ACC112 (cell line): ENCODE measurements at regions not wholly inside any gene's neighbourhood (a gene's known extent, or its start where the extent isn't known, plus 50 kb on each side); places are given as distances from the start of the nearest gene placed in this dataset.

Experiments used
- H2AFZ ChIP-seq: fragments of 200-600 bp; sonication (generic); one replicate; pipeline ENCODE4 v1.6.0; 2017; ENCODE audit warnings: antibody characterized with exemption, low read length; ENCODE audit not compliant: unreplicated experiment
- H3K27ac ChIP-seq: fragments of 200-600 bp; sonication (generic); 2 replicates; pipeline ENCODE4 v1.5.1; 2014; ENCODE audit warnings: low read depth, mild to moderate bottlenecking, antibody characterized with exemption, low read length, moderate library complexity
- H3K27me3 ChIP-seq: fragments of 200-600 bp; sonication (generic); 2 replicates; pipeline ENCODE4 v1.6.1; 2014; ENCODE audit warnings: mild to moderate bottlenecking, antibody characterized with exemption, low read length, moderate library complexity, mixed read lengths; ENCODE audit not compliant: insufficient read depth
- H3K36me3 ChIP-seq: fragments of 200-600 bp; sonication (generic); 2 replicates; pipeline ENCODE4 v1.6.1; 2016; ENCODE audit warnings: mild to moderate bottlenecking, antibody characterized with exemption, low read length, moderate library complexity, mixed read lengths; ENCODE audit not compliant: insufficient read depth
- H3K4me1 ChIP-seq: fragments of 200-600 bp; sonication (generic); one replicate; pipeline ENCODE4 v1.6.1; 2016; ENCODE audit warnings: low read length, mixed read lengths; ENCODE audit not compliant: insufficient read depth, unreplicated experiment, control insufficient read depth
- H3K4me3 ChIP-seq: fragments of 200-600 bp; sonication (generic); 2 replicates; pipeline ENCODE4 v1.5.1; 2014; ENCODE audit warnings: mild to moderate bottlenecking, low read depth, low read length
- H3K79me2 ChIP-seq: fragments of 200-600 bp; sonication (generic); one replicate; pipeline ENCODE4 v1.6.0; 2016; ENCODE audit warnings: low read length; ENCODE audit not compliant: control insufficient read depth, unreplicated experiment, insufficient read depth

DNA sequence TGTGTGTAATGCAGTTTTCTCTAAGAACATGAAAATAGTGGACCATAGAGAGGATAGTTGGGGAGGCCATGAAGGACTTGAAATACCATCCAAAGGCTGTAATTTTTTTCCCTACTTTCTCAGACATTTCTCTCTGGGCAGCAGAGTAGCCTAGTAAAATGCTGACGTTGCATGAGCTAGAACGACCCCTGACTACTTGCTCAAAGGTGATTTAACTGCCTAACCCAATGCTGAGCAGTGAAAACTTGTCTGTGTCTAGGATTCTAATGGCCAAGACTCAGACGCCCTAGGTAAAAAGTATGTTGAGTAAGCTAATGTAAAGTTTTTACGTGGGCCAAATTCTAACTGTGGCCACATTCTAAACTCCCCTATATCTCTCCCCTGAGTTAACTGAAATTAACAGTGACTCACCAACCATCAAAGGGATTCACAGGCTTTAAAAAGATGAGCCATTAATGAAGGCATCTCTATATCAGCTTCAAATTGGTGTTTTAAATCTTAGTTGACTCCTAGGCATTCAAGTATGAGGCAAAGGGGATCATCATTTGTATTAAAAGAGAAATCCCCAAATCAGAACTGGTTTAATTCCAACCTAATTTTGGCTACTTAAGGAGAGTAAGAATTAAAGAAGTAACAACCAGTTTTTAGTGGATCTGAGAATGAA lies 121.0 kb upstream of the GAS1 start:
- H3K36me3 ChIP-seq, result no peaks in the 10 kb centered on the region
- H3K27me3 ChIP-seq, result no peaks in the 10 kb centered on the region
- no peak overlapping the region for H2AFZ ChIP-seq
- no peaks in the 10 kb centered on the region for H3K79me2 ChIP-seq
- H3K27ac ChIP-seq, result no peak overlapping the region
- no peak overlapping the region for H3K4me3 ChIP-seq
- H3K4me1 ChIP-seq, result peaks cover 13% of the 10 kb centered on the region

DNA sequence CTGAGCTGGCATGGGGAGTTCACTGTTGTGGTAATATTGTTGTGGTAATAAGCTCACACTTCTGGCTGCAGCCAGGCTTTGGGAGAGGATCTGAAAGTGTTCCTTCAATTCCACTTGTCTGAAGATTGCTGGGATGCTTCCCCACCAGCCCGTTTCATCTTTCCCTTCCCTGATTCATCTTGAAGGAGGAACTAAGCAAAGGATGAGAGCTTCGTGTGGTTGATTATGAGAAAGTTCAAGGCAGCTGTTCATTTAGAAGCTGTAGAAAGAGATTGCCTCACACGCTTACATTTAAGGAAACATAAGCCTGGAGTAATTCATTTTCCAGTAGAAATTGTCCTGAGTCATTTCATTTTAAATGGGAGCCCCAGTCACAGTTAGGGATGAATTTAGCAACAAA lies 122.4 kb upstream of the GAS1 start:
- Histone ChIP-seq H3K79me2 (no peaks in the 10 kb centered on the region), H3K36me3 (no peaks in the 10 kb centered on the region), H3K4me1 (no peaks in the 10 kb centered on the region), H3K27ac (no peak overlapping the region), H3K4me3 (no peak overlapping the region), H3K27me3 (no peaks in the 10 kb centered on the region), H2AFZ (no peak overlapping the region)

DNA sequence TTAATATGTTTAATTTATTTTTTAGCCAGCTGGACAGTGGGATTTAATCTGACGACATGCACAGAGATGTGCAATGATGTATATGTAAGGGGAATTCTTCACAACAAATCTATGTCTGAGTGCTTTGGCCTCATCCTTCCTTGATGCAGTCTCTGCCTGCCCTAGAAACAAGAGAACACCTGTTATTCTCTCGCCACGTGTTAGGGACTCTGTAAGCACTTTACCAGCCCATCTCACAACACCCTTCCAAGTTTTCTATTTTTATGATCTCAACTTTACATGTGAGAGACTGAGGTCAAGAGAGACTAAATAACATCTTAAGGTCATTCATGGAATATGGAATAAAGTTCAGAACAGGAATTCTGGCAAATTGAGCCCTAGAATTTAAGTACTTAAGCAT lies 123.0 kb upstream of the GAS1 start:
- no peak overlapping the region for H2AFZ ChIP-seq
- H3K27me3 ChIP-seq, result no peaks in the 10 kb centered on the region
- no peaks in the 10 kb centered on the region for H3K36me3 ChIP-seq
- H3K4me1 ChIP-seq, result no peaks in the 10 kb centered on the region
- no peaks in the 10 kb centered on the region for H3K79me2 ChIP-seq
- H3K27ac ChIP-seq, result no peak overlapping the region
- no peak overlapping the region for H3K4me3 ChIP-seq

DNA sequence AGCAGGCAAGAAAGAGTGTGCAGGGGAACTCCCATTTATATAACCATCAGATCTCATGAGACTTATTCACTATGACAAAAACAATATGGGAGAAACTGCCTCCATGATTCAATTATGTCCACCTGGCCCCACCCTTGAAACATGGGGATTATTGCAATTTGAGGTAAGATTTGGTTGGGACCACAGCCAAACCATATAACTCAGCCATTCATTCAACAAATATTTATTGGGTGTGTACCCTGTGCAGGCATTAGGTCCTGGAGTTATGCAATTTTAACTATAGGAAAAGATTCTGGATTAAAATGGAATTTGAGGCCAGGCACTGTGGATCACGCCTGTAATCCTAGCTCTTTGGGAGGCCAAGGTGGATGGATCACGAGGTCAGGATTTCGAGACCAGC lies 124.2 kb upstream of the GAS1 start:
- Histone ChIP-seq H3K4me3 (no peak overlapping the region), H3K36me3 (no peaks in the 10 kb centered on the region), H3K27me3 (no peaks in the 10 kb centered on the region), H3K79me2 (no peaks in the 10 kb centered on the region), H3K27ac (no peak overlapping the region), H2AFZ (no peak overlapping the region), H3K4me1 (peaks cover under 1% of the 10 kb centered on the region)

DNA sequence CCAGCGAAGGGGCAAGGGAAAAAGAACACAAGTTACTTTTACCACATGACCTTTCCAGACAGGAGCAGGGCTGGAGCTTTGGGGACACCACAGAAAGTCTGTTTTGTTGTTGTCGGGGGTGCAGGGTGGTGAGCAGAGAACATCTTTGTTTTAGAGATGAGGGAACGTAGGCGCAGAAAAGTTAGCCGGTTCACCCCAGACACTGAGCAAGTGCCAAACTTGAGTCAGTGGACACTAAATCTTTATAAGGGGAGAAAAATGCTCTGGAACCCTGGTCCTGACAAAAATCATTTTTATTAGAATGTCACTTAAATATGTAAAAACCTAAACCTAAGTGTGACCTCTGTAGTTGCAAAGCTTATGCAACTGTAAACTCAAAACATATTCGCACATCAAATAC lies 126.4 kb upstream of the GAS1 start:
- Histone ChIP-seq H2AFZ (no peak overlapping the region), H3K27me3 (no peaks in the 10 kb centered on the region), H3K27ac (no peak overlapping the region), H3K4me3 (no peak overlapping the region), H3K36me3 (no peaks in the 10 kb centered on the region), H3K4me1 (peaks cover 8% of the 10 kb centered on the region), H3K79me2 (no peaks in the 10 kb centered on the region)

DNA sequence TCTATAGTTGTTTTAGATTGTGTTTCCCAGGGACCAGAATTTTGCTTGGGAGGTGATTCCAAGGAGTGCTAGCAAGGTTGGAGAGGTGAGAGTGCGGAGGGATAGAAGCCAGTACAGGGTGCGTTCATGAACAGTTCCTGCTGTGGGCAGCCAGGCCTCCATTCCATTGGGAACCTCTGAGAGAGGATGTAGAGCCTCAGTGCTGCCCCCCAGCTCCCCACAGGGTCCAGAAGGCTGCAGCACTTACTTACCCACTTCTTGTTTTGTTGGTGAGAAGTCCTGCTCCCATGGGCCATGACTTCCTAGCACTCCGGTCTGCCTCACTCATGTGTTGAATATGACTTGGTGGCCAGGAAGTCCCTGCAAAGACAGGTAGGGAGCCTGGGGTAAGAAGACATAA lies 128.2 kb upstream of the GAS1 start:
- peaks cover 9% of the 10 kb centered on the region for H3K4me1 ChIP-seq
- H2AFZ ChIP-seq, result no peak overlapping the region
- H3K79me2 ChIP-seq, result no peaks in the 10 kb centered on the region
- no peak overlapping the region for H3K4me3 ChIP-seq
- no peak overlapping the region for H3K27ac ChIP-seq
- H3K27me3 ChIP-seq, result no peaks in the 10 kb centered on the region
- peaks cover 3% of the 10 kb centered on the region; the same call in 1 of the 2 replicates for H3K36me3 ChIP-seq

DNA sequence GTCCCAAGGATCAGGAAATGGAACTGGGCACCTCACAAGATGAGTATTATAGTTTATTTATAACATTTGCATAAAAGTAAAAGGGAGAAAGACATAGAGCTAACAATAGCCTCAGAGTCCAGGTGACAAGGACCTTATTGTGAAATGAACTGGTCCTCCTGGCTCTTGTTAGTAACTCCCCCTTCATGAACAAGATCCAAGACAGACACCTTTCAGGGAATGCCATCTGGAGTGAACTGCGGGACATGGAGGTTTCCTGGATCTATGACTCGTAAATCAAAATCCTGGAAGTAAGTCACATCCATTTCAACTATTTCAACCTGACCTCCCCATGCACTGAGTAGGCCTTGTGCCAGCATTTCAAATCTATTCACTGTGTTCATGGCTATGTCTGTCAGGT lies 129.5 kb upstream of the GAS1 start:
- peaks cover 3% of the 10 kb centered on the region; the same call in 1 of the 2 replicates for H3K36me3 ChIP-seq
- no peak overlapping the region for H3K27ac ChIP-seq
- no peaks in the 10 kb centered on the region for H3K79me2 ChIP-seq
- H2AFZ ChIP-seq, result peak overlapping the region; percentile 7
- no peak overlapping the region for H3K4me3 ChIP-seq
- no peaks in the 10 kb centered on the region for H3K27me3 ChIP-seq
- peaks cover 17% of the 10 kb centered on the region for H3K4me1 ChIP-seq

DNA sequence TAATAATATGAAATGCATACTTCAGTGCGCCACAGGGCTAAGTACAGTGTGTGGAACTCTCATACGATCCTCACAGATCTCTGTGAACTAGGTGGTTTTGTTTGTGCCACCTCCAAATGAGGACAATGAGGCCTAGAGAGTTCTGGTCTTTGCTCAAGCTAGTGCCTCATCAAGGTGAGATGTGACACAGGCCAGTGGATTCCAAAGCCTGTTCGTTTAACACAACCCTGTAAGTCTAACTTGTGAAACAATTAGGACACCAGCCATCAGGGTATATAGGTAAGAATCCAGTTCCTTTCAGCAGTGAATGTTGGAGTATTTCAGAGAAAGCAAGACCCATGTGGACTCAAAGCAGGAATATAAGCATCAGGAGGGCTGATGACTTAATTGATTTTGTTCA lies 130.7 kb upstream of the GAS1 start:
- H3K36me3 ChIP-seq, result peaks cover 3% of the 10 kb centered on the region; the same call in 1 of the 2 replicates
- no peak overlapping the region for H2AFZ ChIP-seq
- H3K4me1 ChIP-seq, result peaks cover 17% of the 10 kb centered on the region
- no peak overlapping the region for H3K27ac ChIP-seq
- H3K4me3 ChIP-seq, result no peak overlapping the region
- no peaks in the 10 kb centered on the region for H3K27me3 ChIP-seq
- H3K79me2 ChIP-seq, result no peaks in the 10 kb centered on the region

DNA sequence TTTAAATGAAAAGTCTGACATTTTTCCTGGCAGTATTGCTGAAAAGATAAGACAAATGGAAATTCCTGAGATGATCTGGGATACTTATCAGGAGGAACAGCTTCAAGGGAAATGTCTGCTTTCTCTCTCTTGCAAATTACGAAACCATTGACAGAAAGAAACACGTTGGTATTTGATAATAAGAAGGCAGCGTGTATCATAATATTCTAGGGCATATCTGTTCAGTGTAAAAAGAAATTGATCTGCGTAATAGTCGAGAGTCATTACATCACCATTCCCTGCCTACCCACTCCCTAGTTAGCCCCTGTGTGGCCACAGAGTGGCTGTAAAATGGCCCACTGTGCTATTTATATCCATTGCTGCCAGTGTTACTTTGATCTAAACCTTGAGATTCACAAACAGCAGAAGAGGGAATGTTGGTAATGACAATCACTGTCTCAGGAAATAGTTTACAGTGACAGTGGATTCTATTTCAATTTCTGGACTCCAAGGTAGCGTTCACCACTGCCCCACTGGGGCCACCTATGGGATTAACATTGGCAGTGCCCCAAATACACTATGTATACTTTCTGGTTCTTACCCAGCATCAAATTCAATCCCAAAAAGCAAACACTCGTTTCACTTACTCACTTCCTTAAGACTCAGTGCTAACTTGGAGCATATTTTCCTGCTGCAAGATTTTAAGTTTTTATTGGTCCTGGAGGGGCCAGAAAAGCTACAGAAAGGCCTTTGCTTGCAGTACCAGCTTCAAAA lies 133.4 kb upstream of the GAS1 start:
- no peaks in the 10 kb centered on the region for H3K27me3 ChIP-seq
- no peak overlapping the region for H3K4me3 ChIP-seq
- peaks cover 17% of the 10 kb centered on the region for H3K4me1 ChIP-seq
- H2AFZ ChIP-seq, result peak overlapping the region; percentile 75
- no peaks in the 10 kb centered on the region for H3K79me2 ChIP-seq
- peaks cover 3% of the 10 kb centered on the region; the same call in 1 of the 2 replicates for H3K36me3 ChIP-seq
- peak overlapping the region; percentile 43 for H3K27ac ChIP-seq

DNA sequence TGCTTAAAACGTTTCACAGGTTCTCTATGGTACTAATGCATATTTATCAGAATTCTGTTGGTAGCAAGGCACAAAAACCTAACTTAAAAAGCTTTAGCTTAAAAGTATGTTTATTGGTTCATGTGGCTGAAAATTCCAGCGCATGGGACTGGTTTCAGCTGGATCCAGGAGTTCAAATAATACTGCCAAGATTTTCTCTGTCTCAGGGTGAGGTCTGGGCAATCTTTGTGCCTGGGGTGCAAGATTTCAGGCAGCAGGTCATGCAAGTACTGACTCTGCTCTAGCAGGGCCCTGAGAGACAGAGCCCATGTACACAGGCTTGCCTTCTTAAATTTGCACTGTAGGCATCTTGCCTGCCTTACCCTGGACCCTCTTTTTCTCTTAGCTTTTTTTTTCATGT lies 134.2 kb upstream of the GAS1 start:
- no peak overlapping the region for H3K4me3 ChIP-seq
- H3K79me2 ChIP-seq, result no peaks in the 10 kb centered on the region
- H3K4me1 ChIP-seq, result peaks cover 16% of the 10 kb centered on the region
- peaks cover 3% of the 10 kb centered on the region; the same call in 1 of the 2 replicates for H3K36me3 ChIP-seq
- H3K27me3 ChIP-seq, result no peaks in the 10 kb centered on the region
- no peak overlapping the region for H3K27ac ChIP-seq
- H2AFZ ChIP-seq, result peak overlapping the region; percentile 75

DNA sequence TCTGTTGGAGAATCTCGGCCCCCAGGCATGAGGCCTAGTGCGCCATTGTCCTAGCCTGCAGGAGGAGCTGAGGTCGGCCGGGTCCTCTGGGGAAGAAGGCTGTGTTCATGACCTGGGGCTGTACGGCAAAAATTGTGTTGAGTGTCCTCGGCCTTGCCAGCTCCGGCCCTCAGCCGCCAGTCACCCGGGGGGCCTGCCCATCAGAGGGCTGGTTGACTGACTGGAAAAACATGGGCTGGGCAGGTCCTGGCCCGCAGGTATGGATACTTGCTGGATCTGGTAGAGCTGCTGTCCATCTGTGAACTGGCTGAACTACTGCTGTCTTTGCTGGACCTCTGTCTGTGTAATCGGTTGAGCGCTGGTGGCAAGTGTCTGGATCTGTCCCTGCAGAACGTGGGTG lies 136.7 kb upstream of the GAS1 start:
- H3K36me3 ChIP-seq, result peaks cover 3% of the 10 kb centered on the region; the same call in 1 of the 2 replicates
- H3K4me1 ChIP-seq, result peaks cover 8% of the 10 kb centered on the region
- no peaks in the 10 kb centered on the region for H3K79me2 ChIP-seq
- no peak overlapping the region for H3K27ac ChIP-seq
- H3K4me3 ChIP-seq, result no peak overlapping the region
- no peaks in the 10 kb centered on the region for H3K27me3 ChIP-seq
- no peak overlapping the region for H2AFZ ChIP-seq
